HepG2 (cell line): ENCODE measurements at regions not wholly inside any gene's neighbourhood (a gene's known extent, or its start where the extent isn't known, plus 50 kb on each side); places are given as distances from the start of the nearest gene placed in this dataset.

Experiments
- ATAC-seq: fragments of 200-7000 bp; cut with Tn5 transposase; 3 replicates; pipeline ENCODE4 v1.9.1; 2020; ENCODE audit warnings: mild to moderate bottlenecking, moderate library complexity
- BruUV-seq: library from RNA; stranded (reverse); fragments of 400-500 nt; replicated peaks from 2 replicates; lab custom pipeline; 2021; lab: Mats Ljungman, UMichigan
- CTCF ChIA-PET: fragments of 300-600 bp; formaldehyde crosslinking; extraction: SDS; loops from one replicate; lab custom pipeline; 2021; ENCODE audit warnings: low total read pairs, inconsistent platforms, low intra/inter-chr PET ratio; lab: Yijun Ruan, JAX
- POLR2A ChIA-PET: fragments of 350-600 bp; sonication (Branson Sonifier 250); formaldehyde crosslinking; loops from one replicate; lab custom pipeline; 2020; ENCODE audit warnings: antibody characterized with exemption, inconsistent platforms; lab: Yijun Ruan, JAX
- DNase-seq: peaks from one replicate; pipeline ENCODE4 v3.0.0-alpha.2; 2015; ENCODE audit warnings: low spot score
- FAIRE-seq: peaks from 3 replicates; lab custom pipeline; 2011; peaks lifted over from hg19 to GRCh38; lab: Jason Lieb, UNC
- H2AFZ ChIP-seq: one replicate; pipeline ENCODE4 v1.6.1; 2011; ENCODE audit warnings: low read length, inconsistent platforms
- H3K27ac ChIP-seq: fragments of 300-600 bp; 3 replicates; pipeline ENCODE4 v1.8.0; 2011; ENCODE audit warnings: mixed run types, mild to moderate bottlenecking, mixed read lengths, low read length, inconsistent platforms; ENCODE audit not compliant: insufficient read depth; ENCODE audit errors: extremely low read length
- H3K27me3 ChIP-seq, 2 experiments: fragments of 200-600 bp in 1 of 2; 2 replicates in 1 of 2; 3 replicates in 1 of 2; pipeline versions ENCODE4 v1.6.0 to v1.8.0; 2011; ENCODE audit warnings: low read length in 2 of 2, mild to moderate bottlenecking in 2 of 2, moderate library complexity in 2 of 2, inconsistent platforms in 1 of 2; ENCODE audit not compliant: insufficient read depth in 2 of 2, control insufficient read depth in 1 of 2
- H3K36me3 ChIP-seq, 2 experiments: fragments of 200-600 bp in 1 of 2; replicated peaks in 1 of 2; 2 replicates in 1 of 2; 3 replicates in 1 of 2; pipeline versions ENCODE4 v1.5.1 to v1.8.0; 2011; ENCODE audit warnings: low read length in 2 of 2, inconsistent platforms in 1 of 2; ENCODE audit not compliant: insufficient read depth in 2 of 2, control insufficient read depth in 1 of 2
- H3K4me1 ChIP-seq: 2 replicates; pipeline ENCODE4 v1.5.1; 2012; ENCODE audit warnings: low read length, inconsistent platforms; ENCODE audit not compliant: insufficient read depth
- H3K4me2 ChIP-seq: 2 replicates; pipeline ENCODE4 v1.6.0; 2011; ENCODE audit warnings: low read depth, low read length, inconsistent platforms
- H3K4me3 ChIP-seq, 3 experiments: fragments of 200-600 bp in 1 of 3; sonication (generic), shearing (Covaris generic) in 1 of 3; replicated peaks in 1 of 3; 2 replicates each; pipeline ENCODE4 v1.5.1; 2011 to 2016; ENCODE audit warnings: low read length in 3 of 3, inconsistent platforms in 2 of 3, low read depth in 2 of 3, mild to moderate bottlenecking in 2 of 3, control low read depth in 1 of 3, mixed read lengths in 1 of 3; ENCODE audit not compliant: insufficient read depth in 1 of 3
- H3K79me2 ChIP-seq: one replicate; pipeline ENCODE4 v1.6.1; 2011; ENCODE audit warnings: low read length, inconsistent platforms; ENCODE audit not compliant: insufficient read depth
- H3K9ac ChIP-seq: 2 replicates; pipeline ENCODE4 v1.6.0; 2011; ENCODE audit warnings: mild to moderate bottlenecking, low read depth, low read length, inconsistent platforms; ENCODE audit not compliant: insufficient read depth
- H3K9me3 ChIP-seq: 2 replicates; pipeline ENCODE4 v1.5.1; 2012; ENCODE audit warnings: mild to moderate bottlenecking, low read length
- H4K20me1 ChIP-seq: 2 replicates; pipeline ENCODE4 v1.6.0; 2011; ENCODE audit warnings: inconsistent platforms, mild to moderate bottlenecking, low read length, moderate library complexity; ENCODE audit not compliant: insufficient read depth
- ARNT2 ChIP-seq: sonication (generic); formaldehyde crosslinking; IDR thresholded peaks from 2 replicates; pipeline ENCODE4 v1.8.0; 2022; ENCODE audit warnings: mild to moderate bottlenecking, low read depth, missing genetic modification reagents, moderate library complexity
- ATF7 ChIP-seq, 2 experiments: fragments of 450-650 bp in 1 of 2; sonication (generic) in 1 of 2; formaldehyde crosslinking in 1 of 2; IDR thresholded peaks; 2 replicates each; pipeline versions ENCODE4 v1.4.0 to v1.6.1; 2016 to 2020; ENCODE audit warnings: antibody characterized with exemption in 1 of 2, mild to moderate bottlenecking in 1 of 2, missing genetic modification reagents in 1 of 2
- CREB1 ChIP-seq, 2 experiments: fragments of 450-650 bp in 1 of 2; IDR thresholded peaks; 2 replicates each; pipeline ENCODE4 v1.6.1; 2016 to 2017; ENCODE audit warnings: control low read depth in 1 of 2, mild to moderate bottlenecking in 1 of 2, missing compliant biosample characterization in 1 of 2, missing genetic modification characterization in 1 of 2
- DMAP1 ChIP-seq: IDR thresholded peaks from 2 replicates; pipeline ENCODE4 v1.6.1; 2016
- KLF15 ChIP-seq: sonication (generic); formaldehyde crosslinking; IDR thresholded peaks from 2 replicates; pipeline ENCODE4 v1.8.1; 2023; ENCODE audit warnings: borderline replicate concordance, mild to moderate bottlenecking, inconsistent platforms, missing genetic modification reagents, mixed read lengths
- NFE2 ChIP-seq: sonication (generic); formaldehyde crosslinking; IDR thresholded peaks from 2 replicates; pipeline ENCODE4 v1.4.0; 2020; ENCODE audit warnings: missing genetic modification reagents
- NFIC ChIP-seq: IDR thresholded peaks from 2 replicates; pipeline ENCODE4 v1.6.1; 2012; ENCODE audit warnings: mild to moderate bottlenecking, low read length, inconsistent platforms
- NR3C1 ChIP-seq: sonication (generic); formaldehyde crosslinking; IDR thresholded peaks from 2 replicates; pipeline ENCODE4 v1.4.0; 2020; ENCODE audit warnings: missing genetic modification reagents
- POGZ ChIP-seq: sonication (generic); formaldehyde crosslinking; IDR thresholded peaks from 2 replicates; pipeline ENCODE4 v1.4.0; 2020; ENCODE audit warnings: mild to moderate bottlenecking, missing genetic modification reagents
- POLR2AphosphoS5 ChIP-seq: IDR thresholded peaks from 2 replicates; pipeline ENCODE4 v1.6.1; 2012; ENCODE audit warnings: low read depth, low read length
- PTBP1 ChIP-seq: fragments of 200-400 bp; formaldehyde crosslinking; IDR thresholded peaks from 2 replicates; pipeline ENCODE4 v1.6.1; 2018; ENCODE audit warnings: low read length, low read depth; ENCODE audit not compliant: poor library complexity, severe bottlenecking
- SALL1 ChIP-seq: sonication (generic); formaldehyde crosslinking; IDR thresholded peaks from 2 replicates; pipeline ENCODE4 v1.8.0; 2022; ENCODE audit warnings: mild to moderate bottlenecking, missing genetic modification reagents
- SMARCC2 ChIP-seq: fragments of 450-650 bp; IDR thresholded peaks from 2 replicates; pipeline ENCODE4 v1.6.1; 2017; ENCODE audit warnings: antibody characterized with exemption, mild to moderate bottlenecking
- TIGD3 ChIP-seq: sonication (generic); formaldehyde crosslinking; IDR thresholded peaks from 2 replicates; pipeline ENCODE4 v1.5.1; 2020; ENCODE audit warnings: mild to moderate bottlenecking, missing genetic modification reagents, borderline replicate concordance
- UBTF ChIP-seq: sonication (generic); formaldehyde crosslinking; IDR thresholded peaks from 2 replicates; pipeline ENCODE4 v1.4.0; 2020; ENCODE audit warnings: mild to moderate bottlenecking, missing genetic modification reagents
- ZNF343 ChIP-seq: sonication (generic); formaldehyde crosslinking; IDR thresholded peaks from 2 replicates; pipeline ENCODE4 v1.4.0; 2020; ENCODE audit warnings: mild to moderate bottlenecking, missing genetic modification reagents
- ZNF572 ChIP-seq: sonication (generic); formaldehyde crosslinking; IDR thresholded peaks from 2 replicates; pipeline ENCODE4 v1.5.1; 2020; ENCODE audit warnings: mild to moderate bottlenecking, missing genetic modification reagents
- ZNF589 ChIP-seq: sonication (generic); formaldehyde crosslinking; conservative IDR thresholded peaks from 2 replicates; pipeline ENCODE4 v1.8.0; 2022; ENCODE audit warnings: mild to moderate bottlenecking, moderate library complexity, missing genetic modification reagents
- in situ Hi-C: cut with HindIII; loops from 2 replicates; pipeline ENCODE4 v1.10.0; 2017; ENCODE audit warnings: low pct_unique_long_range_greater_than_20kb; ENCODE audit not compliant: extremely low pct_ligation_motif_present
- intact Hi-C: fragments of 100-400 bp; cut with micrococcal nuclease; formaldehyde crosslinking; loops from one replicate; pipeline ENCODE4 v1.10.0; 2022; ENCODE audit not compliant: unreplicated experiment

GRCh38 chr3:193824365-193824764, 231.4 kb downstream of the OPA1 start:
- Histone ChIP-seq H3K9me3 (no peaks in the 10 kb centered on the region), H3K4me3 (no peak overlapping the region), H4K20me1 (no peaks in the 10 kb centered on the region), H3K9ac (no peak overlapping the region), H3K36me3 (no peaks in the 10 kb centered on the region), H2AFZ (no peak overlapping the region), H3K27me3 (peaks cover 3 to 24% of the 10 kb centered on the region in 2 experiments; a peak in 3 of 5 replicates), H3K27ac (no peak overlapping the region), H3K4me1 (no peaks in the 10 kb centered on the region), H3K4me2 (no peak overlapping the region), H3K79me2 (no peaks in the 10 kb centered on the region)
- ATAC-seq (no peak), DNase-seq (no peak), FAIRE-seq (no peak)
- BruUV-seq, result no TSS peak
- in situ Hi-C loops (no loop called here), intact Hi-C loops (no loop called here)
- ChIA-PET POLR2A (no interaction called here), CTCF (no interaction called here)
- TF ChIP-seq SMARCC2 (no peak), ARNT2 (CRISPR knock-in tag) (no peak), NR3C1 (no peak), POGZ (no peak), DMAP1 (CRISPR knock-in tag) (no peak), ZNF572 (CRISPR knock-in tag) (no peak), UBTF (CRISPR knock-in tag) (no peak), ATF7 (IDR thresholded peaks at IDR 0.05) (no peak), ATF7 (CRISPR knock-in tag; IDR thresholded peaks at IDR 0.05) (no peak), SALL1 (CRISPR knock-in tag) (no peak), NFIC (no peak), KLF15 (CRISPR knock-in tag) (no peak), NFE2 (no peak), PTBP1 (no peak), ZNF343 (CRISPR knock-in tag) (no peak), ZNF589 (CRISPR knock-in tag) (no peak), CREB1 (IDR thresholded peaks at IDR 0.05) (no peak), CREB1 (CRISPR knock-in tag; IDR thresholded peaks at IDR 0.05) (no peak), POLR2AphosphoS5 (no peak), TIGD3 (no peak)
